Loucy (cell line): ENCODE measurements at regions not wholly inside any gene's neighbourhood (a gene's known extent, or its start where the extent isn't known, plus 50 kb on each side); places are given as distances from the start of the nearest gene placed in this dataset.

Source experiments
- H2AFZ ChIP-seq: fragments of 200-600 bp; sonication (generic); 2 replicates; pipeline ENCODE4 v1.6.0; 2016; ENCODE audit warnings: antibody characterized with exemption, mild to moderate bottlenecking, low read length, moderate library complexity
- H3F3A ChIP-seq: fragments of 200-600 bp; 2 replicates; pipeline ENCODE4 v1.6.0; 2016; ENCODE audit warnings: antibody characterized with exemption, low read depth, mild to moderate bottlenecking
- H3K27me3 ChIP-seq: fragments of 200-600 bp; sonication (generic); 2 replicates; pipeline ENCODE4 v1.6.1; 2014; ENCODE audit warnings: low read length, mild to moderate bottlenecking; ENCODE audit not compliant: insufficient read depth, poor library complexity, severe bottlenecking
- H3K36me3 ChIP-seq: fragments of 200-600 bp; sonication (generic); 2 replicates; pipeline ENCODE4 v1.6.1; 2016; ENCODE audit warnings: low read length; ENCODE audit not compliant: insufficient read depth
- H3K4me1 ChIP-seq: fragments of 200-600 bp; sonication (generic); 2 replicates; pipeline ENCODE4 v1.5.1; 2014; ENCODE audit warnings: low read length, mild to moderate bottlenecking; ENCODE audit not compliant: insufficient read depth, poor library complexity, severe bottlenecking
- H3K4me2 ChIP-seq: fragments of 200-600 bp; sonication (generic); 2 replicates; pipeline ENCODE4 v1.6.0; 2014; ENCODE audit warnings: antibody characterized with exemption, low read length, low read depth, mild to moderate bottlenecking; ENCODE audit not compliant: poor library complexity, severe bottlenecking
- H3K4me3 ChIP-seq: fragments of 200-600 bp; sonication (generic); 2 replicates; pipeline ENCODE4 v1.5.1; 2014; ENCODE audit warnings: low read length, mild to moderate bottlenecking, mixed read lengths; ENCODE audit not compliant: poor library complexity, severe bottlenecking
- H3K79me2 ChIP-seq: fragments of 200-600 bp; sonication (generic); 2 replicates; pipeline ENCODE4 v1.6.1; 2014; ENCODE audit warnings: low read length; ENCODE audit not compliant: insufficient read depth
- H3K9ac ChIP-seq: fragments of 200-600 bp; sonication (generic); 2 replicates; pipeline ENCODE4 v1.6.0; 2014; ENCODE audit warnings: mild to moderate bottlenecking, low read depth, low read length, moderate library complexity; ENCODE audit not compliant: poor library complexity, severe bottlenecking
- H3K9me2 ChIP-seq: fragments of 200-600 bp; sonication (generic); replicated peaks from 2 replicates; pipeline ENCODE4 v1.6.1; 2016; ENCODE audit warnings: low read depth, low read length, mixed read lengths
- H3K9me3 ChIP-seq: fragments of 200-600 bp; sonication (generic); 2 replicates; pipeline ENCODE4 v1.6.1; 2014; ENCODE audit warnings: mild to moderate bottlenecking, antibody characterized with exemption, low read length, low read depth; ENCODE audit not compliant: insufficient read depth
- H4K20me1 ChIP-seq: fragments of 200-600 bp; sonication (generic); 2 replicates; pipeline ENCODE4 v1.6.0; 2014; ENCODE audit warnings: antibody characterized with exemption, low read length, mild to moderate bottlenecking; ENCODE audit not compliant: insufficient read depth, poor library complexity, severe bottlenecking
- CTCF ChIP-seq: fragments of 200-600 bp; sonication (generic); conservative IDR thresholded peaks from 2 replicates; pipeline ENCODE4 v1.5.1; 2014; ENCODE audit warnings: mild to moderate bottlenecking, antibody characterized with exemption, low read length
- EZH2phosphoT487 ChIP-seq: fragments of 200-600 bp; IDR thresholded peaks from 2 replicates; pipeline ENCODE4 v1.6.1; 2018; ENCODE audit warnings: antibody characterized with exemption, mild to moderate bottlenecking, moderate library complexity, borderline replicate concordance

GRCh38 chr1:234732260-234732659, 122.3 kb upstream of the IRF2BP2 start:
- no peak overlapping the region for H3K4me3 ChIP-seq
- no peaks in the 10 kb centered on the region for H3K36me3 ChIP-seq
- H4K20me1 ChIP-seq: no peaks in the 10 kb centered on the region
- no peak overlapping the region for H3K9ac ChIP-seq
- no peak for TF ChIP-seq EZH2phosphoT487
- no peak for TF ChIP-seq CTCF
- peaks cover 54% of the 10 kb centered on the region for H3K4me1 ChIP-seq
- no peaks in the 10 kb centered on the region for H3K27me3 ChIP-seq
- no peaks in the 10 kb centered on the region for H3K9me3 ChIP-seq
- no peaks in the 10 kb centered on the region for H3F3A ChIP-seq
- H3K79me2 ChIP-seq: no peaks in the 10 kb centered on the region
- no peak overlapping the region for H2AFZ ChIP-seq
- H3K4me2 ChIP-seq: no peak overlapping the region
- H3K9me2 ChIP-seq: no peaks in the 10 kb centered on the region

GRCh38 chr1:234731569-234732085, 121.6 kb upstream of the IRF2BP2 start:
- Histone ChIP-seq H3K9ac (peak overlapping the region; percentile 33), H3K27me3 (no peaks in the 10 kb centered on the region), H3K4me1 (peaks cover 56% of the 10 kb centered on the region), H3K4me3 (no peak overlapping the region), H3K4me2 (peak overlapping the region; percentile 5), H3F3A (peaks cover under 1% of the 10 kb centered on the region; the same call in 1 of the 2 replicates), H3K9me3 (no peaks in the 10 kb centered on the region), H3K9me2 (no peaks in the 10 kb centered on the region), H3K79me2 (peaks cover 2% of the 10 kb centered on the region; the same call in 1 of the 2 replicates), H3K36me3 (no peaks in the 10 kb centered on the region), H4K20me1 (no peaks in the 10 kb centered on the region), H2AFZ (no peak overlapping the region)
- TF ChIP-seq EZH2phosphoT487 (no peak), CTCF (no peak)

GRCh38 chr1:234730770-234731568, 121.0 kb upstream of the IRF2BP2 start:
- Histone ChIP-seq H3K9ac (peak overlapping the region; percentile 33), H3K4me1 (peaks cover 63% of the 10 kb centered on the region)

More at GRCh38 chr1:234730770-234731568, 121.0 kb upstream of the IRF2BP2 start:
- no peak overlapping the region for H3K4me3 ChIP-seq
- peaks cover 7% of the 10 kb centered on the region; the same call in 1 of the 2 replicates for H3F3A ChIP-seq
- H3K79me2 ChIP-seq: peaks cover 9% of the 10 kb centered on the region; the same call in 1 of the 2 replicates
- no peaks in the 10 kb centered on the region for H3K9me3 ChIP-seq
- H2AFZ ChIP-seq: no peak overlapping the region
- TF ChIP-seq EZH2phosphoT487 (no peak), CTCF (no peak; the same call in 1 of the 2 replicates)
- peak overlapping the region; percentile 5 for H3K4me2 ChIP-seq
- no peaks in the 10 kb centered on the region for H3K27me3 ChIP-seq
- no peaks in the 10 kb centered on the region for H3K9me2 ChIP-seq
- H4K20me1 ChIP-seq: no peaks in the 10 kb centered on the region
- no peaks in the 10 kb centered on the region for H3K36me3 ChIP-seq
